Activated CD8-positive, alpha-beta memory T cell treated with anti-CD3 and anti-CD28 coated beads, Interleukin-2, amount 10 ng/mL, durations not matched to agents 7 days and 5 days (primary cell): ENCODE measurements at regions not wholly inside any gene's neighbourhood (a gene's known extent, or its start where the extent isn't known, plus 50 kb on each side); places are given as distances from the start of the nearest gene placed in this dataset.

Experiments used
- ATAC-seq: fragments of 150-1000 bp; cut with Tn5 transposase; one replicate; pipeline ENCODE4 v1.10.0; 2021; ENCODE audit warnings: moderate library complexity
- CTCF ChIA-PET: fragments of 350-600 bp; sonication (Branson Sonifier 250); formaldehyde crosslinking; loops from one replicate; lab custom pipeline; 2021; ENCODE audit warnings: antibody characterized with exemption; lab: Charles Lee
- DNase-seq: peaks from one replicate; pipeline ENCODE4 v3.0.0-alpha.2; 2020
- H3K27ac Mint-ChIP-seq: one replicate; pipeline ENCODE4 v1.8.0; 2021; ENCODE audit warnings: mild to moderate bottlenecking, mixed read lengths
- H3K27me3 Mint-ChIP-seq: one replicate; pipeline ENCODE4 v1.8.0; 2021; ENCODE audit warnings: mixed read lengths
- H3K36me3 Mint-ChIP-seq: one replicate; pipeline ENCODE4 v1.8.0; 2021; ENCODE audit warnings: mild to moderate bottlenecking, mixed read lengths
- H3K4me1 Mint-ChIP-seq: one replicate; pipeline ENCODE4 v1.8.0; 2021; ENCODE audit warnings: mixed read lengths
- H3K4me3 Mint-ChIP-seq: one replicate; pipeline ENCODE4 v1.8.0; 2021; ENCODE audit warnings: mild to moderate bottlenecking, moderate library complexity, mixed read lengths
- H3K9me3 Mint-ChIP-seq: one replicate; pipeline ENCODE4 v1.8.0; 2022; ENCODE audit warnings: low read depth, mixed read lengths

GRCh38 chr4:122249357-122249756 is 97.2 kb downstream of the BLTP1 start:
- DNase-seq (no peak), ATAC-seq (no peak)
- Mint-ChIP-seq H3K4me3 (no peak overlapping the region), H3K36me3 (peaks cover 42% of the 10 kb centered on the region), H3K27me3 (no peaks in the 10 kb centered on the region), H3K4me1 (no peaks in the 10 kb centered on the region), H3K27ac (no peak overlapping the region), H3K9me3 (no peaks in the 10 kb centered on the region)
- CTCF ChIA-PET, result no interaction called here

- DNase-seq (no peak), ATAC-seq (no peak)
- H3K27ac Mint-ChIP-seq, result no peak overlapping the region
- no peaks in the 10 kb centered on the region for H3K27me3 Mint-ChIP-seq
- peaks cover 46% of the 10 kb centered on the region for H3K36me3 Mint-ChIP-seq
- H3K4me3 Mint-ChIP-seq, result no peak overlapping the region
- CTCF ChIA-PET, result no interaction called here
- no peaks in the 10 kb centered on the region for H3K9me3 Mint-ChIP-seq
- H3K4me1 Mint-ChIP-seq, result no peaks in the 10 kb centered on the region
Observed at GRCh38 chr4:122252584-122252983, 100.5 kb downstream of the BLTP1 start.

GRCh38 chr4:122259849-122260248 is 107.7 kb downstream of the BLTP1 start:
- H3K27me3 Mint-ChIP-seq, result no peaks in the 10 kb centered on the region
- DNase-seq (no peak), ATAC-seq (no peak)
- H3K27ac Mint-ChIP-seq, result no peak overlapping the region
- no peak overlapping the region for H3K4me3 Mint-ChIP-seq
- peaks cover 33% of the 10 kb centered on the region for H3K36me3 Mint-ChIP-seq
- CTCF ChIA-PET, result no interaction called here
- H3K4me1 Mint-ChIP-seq, result no peaks in the 10 kb centered on the region
- H3K9me3 Mint-ChIP-seq, result no peaks in the 10 kb centered on the region

GRCh38 chr4:122276359-122276758 is 102.5 kb upstream of the ADAD1 start:
- no peak for DNase-seq
- Mint-ChIP-seq H3K4me1 (no peaks in the 10 kb centered on the region), H3K27ac (no peak overlapping the region), H3K9me3 (no peaks in the 10 kb centered on the region), H3K36me3 (peaks cover 28% of the 10 kb centered on the region), H3K27me3 (no peaks in the 10 kb centered on the region), H3K4me3 (no peak overlapping the region)
- CTCF ChIA-PET, result no interaction called here
- no peak for ATAC-seq

- no peaks in the 10 kb centered on the region for H3K27me3 Mint-ChIP-seq
- DNase-seq (no peak), ATAC-seq (no peak)
- H3K27ac Mint-ChIP-seq, result no peak overlapping the region
- peaks cover 27% of the 10 kb centered on the region for H3K36me3 Mint-ChIP-seq
- no peaks in the 10 kb centered on the region for H3K4me1 Mint-ChIP-seq
- CTCF ChIA-PET, result no interaction called here
- no peak overlapping the region for H3K4me3 Mint-ChIP-seq
- no peaks in the 10 kb centered on the region for H3K9me3 Mint-ChIP-seq
Observed at GRCh38 chr4:122278976-122279375, 99.8 kb upstream of the ADAD1 start.

- DNase-seq (no peak), ATAC-seq (no peak)
- H3K27ac Mint-ChIP-seq, result no peak overlapping the region
- H3K9me3 Mint-ChIP-seq, result no peaks in the 10 kb centered on the region
- H3K4me1 Mint-ChIP-seq, result no peaks in the 10 kb centered on the region
- H3K27me3 Mint-ChIP-seq, result no peaks in the 10 kb centered on the region
- CTCF ChIA-PET, result no interaction called here
- no peak overlapping the region for H3K4me3 Mint-ChIP-seq
- peaks cover 27% of the 10 kb centered on the region for H3K36me3 Mint-ChIP-seq
Observed at GRCh38 chr4:122279670-122280069, 99.1 kb upstream of the ADAD1 start.

GRCh38 chr4:122285285-122285684 is 93.5 kb upstream of the ADAD1 start:
- DNase-seq, result no peak
- CTCF ChIA-PET, result no interaction called here
- no peak overlapping the region for H3K4me3 Mint-ChIP-seq
- H3K9me3 Mint-ChIP-seq, result no peaks in the 10 kb centered on the region
- H3K27me3 Mint-ChIP-seq, result no peaks in the 10 kb centered on the region
- H3K27ac Mint-ChIP-seq, result no peak overlapping the region
- no peaks in the 10 kb centered on the region for H3K4me1 Mint-ChIP-seq
- no peak for ATAC-seq
- peaks cover 21% of the 10 kb centered on the region for H3K36me3 Mint-ChIP-seq

GRCh38 chr4:122293374-122294365 is 85.1 kb upstream of the ADAD1 start:
- Mint-ChIP-seq H3K4me1 (no peaks in the 10 kb centered on the region), H3K27ac (no peak overlapping the region), H3K4me3 (no peak overlapping the region), H3K9me3 (no peaks in the 10 kb centered on the region), H3K27me3 (no peaks in the 10 kb centered on the region), H3K36me3 (peaks cover 32% of the 10 kb centered on the region)
- CTCF ChIA-PET, result interaction anchor here (0.6 kb wide), 1 partner anchor 1168 kb away, joined by 3 read pairs; no protein-coding TSS in a partner anchor
- DNase-seq (no peak), ATAC-seq (no peak)

GRCh38 chr4:122297694-122298093 is 81.1 kb upstream of the ADAD1 start:
- DNase-seq (no peak), ATAC-seq (no peak)
- Mint-ChIP-seq H3K27me3 (no peaks in the 10 kb centered on the region), H3K4me3 (no peak overlapping the region), H3K9me3 (no peaks in the 10 kb centered on the region), H3K36me3 (peaks cover 17% of the 10 kb centered on the region), H3K4me1 (no peaks in the 10 kb centered on the region), H3K27ac (no peak overlapping the region)
- CTCF ChIA-PET, result interaction anchor here (1.0 kb wide), 1 partner anchor 397 kb away, joined by 3 read pairs; no protein-coding TSS in a partner anchor

- Mint-ChIP-seq H3K27me3 (no peaks in the 10 kb centered on the region), H3K4me3 (no peak overlapping the region), H3K4me1 (no peaks in the 10 kb centered on the region), H3K9me3 (no peaks in the 10 kb centered on the region), H3K36me3 (peaks cover 6% of the 10 kb centered on the region), H3K27ac (no peak overlapping the region)
- ATAC-seq, result no peak
- CTCF ChIA-PET, result no interaction called here
- no peak for DNase-seq
Observed at GRCh38 chr4:122300776-122301175, 78.0 kb upstream of the ADAD1 start.

GRCh38 chr4:122305853-122306252 is 73.0 kb upstream of the ADAD1 start:
- DNase-seq (no peak), ATAC-seq (no peak)
- no peak overlapping the region for H3K27ac Mint-ChIP-seq
- CTCF ChIA-PET, result interaction anchor here (2.3 kb wide), 1 partner anchor 272 kb away, joined by 8 read pairs; no protein-coding TSS in a partner anchor
- no peak overlapping the region for H3K4me3 Mint-ChIP-seq
- peaks cover 14% of the 10 kb centered on the region for H3K36me3 Mint-ChIP-seq
- no peaks in the 10 kb centered on the region for H3K27me3 Mint-ChIP-seq
- peaks cover 1% of the 10 kb centered on the region for H3K4me1 Mint-ChIP-seq
- H3K9me3 Mint-ChIP-seq, result no peaks in the 10 kb centered on the region

- CTCF ChIA-PET, result interaction anchor here (2.7 kb wide), 1 partner anchor 268 kb away, joined by 15 read pairs; no protein-coding TSS in a partner anchor
- no peaks in the 10 kb centered on the region for H3K9me3 Mint-ChIP-seq
Observed at GRCh38 chr4:122309988-122310626, 68.7 kb upstream of the ADAD1 start.

GRCh38 chr4:122313006-122313646 is 65.7 kb upstream of the ADAD1 start:
- ATAC-seq (no peak), DNase-seq (no peak)
- Mint-ChIP-seq H3K4me1 (peaks cover 1% of the 10 kb centered on the region), H3K36me3 (peaks cover 15% of the 10 kb centered on the region), H3K27ac (no peak overlapping the region), H3K4me3 (no peak overlapping the region), H3K27me3 (no peaks in the 10 kb centered on the region), H3K9me3 (no peaks in the 10 kb centered on the region)
- CTCF ChIA-PET, result interaction anchor here (1.1 to 2.7 kb wide), 4 partner anchors 27 to 271 kb away, joined by 3 to 15 read pairs (median 3); no protein-coding TSS in a partner anchor

More at GRCh38 chr4:122309988-122310626, 68.7 kb upstream of the ADAD1 start:
- no peak overlapping the region for H3K4me3 Mint-ChIP-seq
- DNase-seq (no peak), ATAC-seq (no peak)
- no peak overlapping the region for H3K27ac Mint-ChIP-seq
- peaks cover 1% of the 10 kb centered on the region for H3K4me1 Mint-ChIP-seq
- peaks cover 7% of the 10 kb centered on the region for H3K36me3 Mint-ChIP-seq
- no peaks in the 10 kb centered on the region for H3K27me3 Mint-ChIP-seq
